GM23338 (cell line): ENCODE measurements at regions not wholly inside any gene's neighbourhood (a gene's known extent, or its start where the extent isn't known, plus 50 kb on each side); places are given as distances from the start of the nearest gene placed in this dataset.

ENCODE experiments used
- ATAC-seq: fragments of 200-7000 bp; cut with Tn5 transposase; 3 replicates; pipeline ENCODE4 v1.9.1; 2020
- DNase-seq: peaks from one replicate; pipeline ENCODE4 v3.0.0-alpha.2; 2015; ENCODE audit warnings: low spot score
- H2AFZ ChIP-seq: fragments of 200-600 bp; sonication (generic); 2 replicates; pipeline ENCODE4 v1.8.0; 2016; ENCODE audit warnings: antibody characterized with exemption, mild to moderate bottlenecking, moderate library complexity
- H3F3A ChIP-seq: fragments of 200-600 bp; sonication (generic); replicated peaks from 2 replicates; pipeline ENCODE4 v1.8.0; 2017; ENCODE audit warnings: antibody characterized with exemption, mixed run types, low read depth
- H3K27ac ChIP-seq: fragments of 200-600 bp; sonication (generic); 2 replicates; pipeline ENCODE4 v1.6.1; 2016; ENCODE audit warnings: low read depth
- H3K27me3 ChIP-seq: fragments of 200-600 bp; sonication (generic); 2 replicates; pipeline ENCODE4 v1.8.0; 2016; ENCODE audit warnings: mild to moderate bottlenecking, mixed run types, moderate library complexity; ENCODE audit not compliant: insufficient read depth
- H3K36me3 ChIP-seq: fragments of 200-600 bp; sonication (generic); 2 replicates; pipeline ENCODE4 v1.8.0; 2016; ENCODE audit warnings: mild to moderate bottlenecking; ENCODE audit not compliant: insufficient read depth
- H3K4me1 ChIP-seq: fragments of 200-600 bp; sonication (generic); 2 replicates; pipeline ENCODE4 v1.8.0; 2016; ENCODE audit warnings: mild to moderate bottlenecking, moderate library complexity; ENCODE audit not compliant: insufficient read depth
- H3K4me2 ChIP-seq: fragments of 200-600 bp; sonication (generic); 2 replicates; pipeline ENCODE4 v1.7.1; 2017; ENCODE audit warnings: mixed run types
- H3K4me3 ChIP-seq: fragments of 200-600 bp; sonication (generic); 2 replicates; pipeline ENCODE4 v1.6.1; 2016; ENCODE audit warnings: mixed run types
- H3K79me2 ChIP-seq: fragments of 200-600 bp; sonication (generic); replicated peaks from 2 replicates; pipeline ENCODE4 v1.8.0; 2017; ENCODE audit warnings: mild to moderate bottlenecking; ENCODE audit not compliant: insufficient read depth
- H3K9me2 ChIP-seq: fragments of 200-600 bp; sonication (generic); 2 replicates; pipeline ENCODE4 v1.8.0; 2017; ENCODE audit not compliant: insufficient read depth
- H4K20me1 ChIP-seq: fragments of 200-600 bp; sonication (generic); replicated peaks from 2 replicates; pipeline ENCODE4 v1.8.0; 2017; ENCODE audit warnings: mild to moderate bottlenecking; ENCODE audit not compliant: insufficient read depth
- H3K27ac Mint-ChIP-seq: 2 replicates; pipeline ENCODE4 v1.8.0; 2020; ENCODE audit warnings: inconsistent platforms, mild to moderate bottlenecking, moderate library complexity, mixed read lengths
- H3K27me3 Mint-ChIP-seq: 3 replicates; pipeline ENCODE4 v1.8.0; 2022; ENCODE audit warnings: low read depth, mild to moderate bottlenecking, moderate library complexity, mixed read lengths, inconsistent platforms; ENCODE audit not compliant: insufficient read depth, poor library complexity
- H3K36me3 Mint-ChIP-seq: 3 replicates; pipeline ENCODE4 v1.8.0; 2021; ENCODE audit warnings: low read depth, mild to moderate bottlenecking, inconsistent platforms, moderate library complexity, mixed read lengths
- H3K4me1 Mint-ChIP-seq: 3 replicates; pipeline ENCODE4 v1.8.0; 2020; ENCODE audit warnings: mild to moderate bottlenecking, inconsistent platforms, mixed read lengths
- H3K4me3 Mint-ChIP-seq: 3 replicates; pipeline ENCODE4 v1.8.0; 2021; ENCODE audit warnings: moderate library complexity, mild to moderate bottlenecking, inconsistent platforms, mixed read lengths
- H3K9me3 Mint-ChIP-seq: 3 replicates; pipeline ENCODE4 v1.8.0; 2020; ENCODE audit warnings: moderate library complexity, mild to moderate bottlenecking, inconsistent platforms, mixed read lengths
- CREB1 ChIP-seq: fragments of 250-450 bp; sonication (Bioruptor Pico); IDR thresholded peaks from 2 replicates; pipeline ENCODE4 v1.5.0; 2020; ENCODE audit warnings: low read depth, mild to moderate bottlenecking, moderate library complexity
- EZH2 ChIP-seq: fragments of 200-600 bp; sonication (generic); IDR thresholded peaks from one replicate; pipeline ENCODE4 v1.8.0; 2017; ENCODE audit warnings: antibody characterized with exemption, mild to moderate bottlenecking, low read depth; ENCODE audit not compliant: unreplicated experiment
- EZH2phosphoT487 ChIP-seq: fragments of 200-600 bp; sonication (generic); IDR thresholded peaks from one replicate; pipeline ENCODE4 v1.8.1; 2018; ENCODE audit warnings: antibody characterized with exemption; ENCODE audit not compliant: unreplicated experiment
- JUNB ChIP-seq: IDR thresholded peaks from one replicate; pipeline ENCODE4 v1.6.1; 2016; ENCODE audit warnings: antibody characterized with exemption; ENCODE audit not compliant: unreplicated experiment
- POLR2AphosphoS5 ChIP-seq: IDR thresholded peaks from 2 replicates; pipeline ENCODE4 v1.6.1; 2016; ENCODE audit warnings: antibody characterized with exemption, low read depth
- STAT1 ChIP-seq: IDR thresholded peaks from one replicate; pipeline ENCODE4 v1.6.1; 2016; ENCODE audit warnings: antibody characterized with exemption; ENCODE audit not compliant: unreplicated experiment
- ZNF114 ChIP-seq: fragments of 250-450 bp; sonication (Bioruptor Pico); IDR thresholded peaks from 2 replicates; pipeline ENCODE4 v1.5.0; 2020; ENCODE audit warnings: mild to moderate bottlenecking, moderate library complexity
- ZNF331 ChIP-seq: fragments of 250-450 bp; sonication (Bioruptor Pico); IDR thresholded peaks from 2 replicates; pipeline ENCODE4 v1.5.0; 2020; ENCODE audit warnings: low read depth, mild to moderate bottlenecking, moderate library complexity
- TF ChIP-seq, protein P1 (sequence below): IDR thresholded peaks from one replicate; pipeline ENCODE4 v1.6.1; 2018; ENCODE audit warnings: antibody characterized with exemption; ENCODE audit not compliant: unreplicated experiment
- TF ChIP-seq, protein P2 (sequence below), 2 experiments: fragments of 200-600 bp in 1 of 2; sonication (generic) in 1 of 2; conservative IDR thresholded peaks; 2 replicates each; pipeline versions ENCODE4 v1.5.1 to v1.6.1; 2016 to 2017; ENCODE audit warnings: antibody characterized with exemption in 2 of 2, low read depth in 2 of 2, mild to moderate bottlenecking in 2 of 2, moderate library complexity in 1 of 2
- TF ChIP-seq, protein P3 (sequence below): IDR thresholded peaks from 2 replicates; pipeline ENCODE4 v1.6.1; 2016; ENCODE audit warnings: antibody characterized with exemption

DNA sequence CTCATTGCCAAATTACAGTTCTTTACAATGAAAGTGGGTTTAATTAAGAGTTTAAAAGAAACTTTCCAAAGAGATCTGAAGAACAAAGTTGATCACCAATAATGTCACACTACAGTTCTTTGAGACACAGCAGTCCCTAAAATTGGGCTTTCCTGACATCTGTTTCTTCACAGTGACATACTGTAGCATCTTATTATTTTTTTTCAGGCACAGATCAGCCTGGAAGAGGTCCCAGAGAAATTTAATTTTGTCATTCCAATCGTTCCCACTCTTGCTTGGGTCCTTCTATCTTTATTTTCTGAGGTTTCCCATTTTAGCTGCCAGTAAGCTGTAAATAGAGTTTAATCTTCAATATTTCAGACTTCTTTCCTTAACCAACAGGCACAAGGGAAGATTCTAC, 143.1 kb upstream of the FRMPD4 start (continued):
- TF ChIP-seq, protein P1, sequence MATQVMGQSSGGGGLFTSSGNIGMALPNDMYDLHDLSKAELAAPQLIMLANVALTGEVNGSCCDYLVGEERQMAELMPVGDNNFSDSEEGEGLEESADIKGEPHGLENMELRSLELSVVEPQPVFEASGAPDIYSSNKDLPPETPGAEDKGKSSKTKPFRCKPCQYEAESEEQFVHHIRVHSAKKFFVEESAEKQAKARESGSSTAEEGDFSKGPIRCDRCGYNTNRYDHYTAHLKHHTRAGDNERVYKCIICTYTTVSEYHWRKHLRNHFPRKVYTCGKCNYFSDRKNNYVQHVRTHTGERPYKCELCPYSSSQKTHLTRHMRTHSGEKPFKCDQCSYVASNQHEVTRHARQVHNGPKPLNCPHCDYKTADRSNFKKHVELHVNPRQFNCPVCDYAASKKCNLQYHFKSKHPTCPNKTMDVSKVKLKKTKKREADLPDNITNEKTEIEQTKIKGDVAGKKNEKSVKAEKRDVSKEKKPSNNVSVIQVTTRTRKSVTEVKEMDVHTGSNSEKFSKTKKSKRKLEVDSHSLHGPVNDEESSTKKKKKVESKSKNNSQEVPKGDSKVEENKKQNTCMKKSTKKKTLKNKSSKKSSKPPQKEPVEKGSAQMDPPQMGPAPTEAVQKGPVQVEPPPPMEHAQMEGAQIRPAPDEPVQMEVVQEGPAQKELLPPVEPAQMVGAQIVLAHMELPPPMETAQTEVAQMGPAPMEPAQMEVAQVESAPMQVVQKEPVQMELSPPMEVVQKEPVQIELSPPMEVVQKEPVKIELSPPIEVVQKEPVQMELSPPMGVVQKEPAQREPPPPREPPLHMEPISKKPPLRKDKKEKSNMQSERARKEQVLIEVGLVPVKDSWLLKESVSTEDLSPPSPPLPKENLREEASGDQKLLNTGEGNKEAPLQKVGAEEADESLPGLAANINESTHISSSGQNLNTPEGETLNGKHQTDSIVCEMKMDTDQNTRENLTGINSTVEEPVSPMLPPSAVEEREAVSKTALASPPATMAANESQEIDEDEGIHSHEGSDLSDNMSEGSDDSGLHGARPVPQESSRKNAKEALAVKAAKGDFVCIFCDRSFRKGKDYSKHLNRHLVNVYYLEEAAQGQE = no peak

DNA sequence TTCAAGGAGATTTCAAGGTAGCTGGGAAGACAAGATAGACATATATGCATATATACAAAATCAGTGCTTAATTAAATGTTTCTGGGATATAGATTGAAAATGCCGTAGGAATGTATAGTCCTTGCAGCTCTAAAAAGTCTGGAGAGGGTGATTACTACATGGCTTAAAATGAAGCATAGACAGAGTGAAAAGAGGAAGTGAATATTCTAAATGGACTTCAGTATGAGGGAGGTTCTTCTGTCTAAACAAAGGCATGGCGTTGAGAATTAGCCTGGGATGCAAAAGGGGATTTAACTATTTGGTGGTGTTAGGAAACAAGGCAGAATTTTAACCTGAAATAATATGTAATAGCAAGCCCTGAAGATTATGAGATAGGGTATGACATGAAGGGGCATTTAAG, 141.5 kb upstream of the FRMPD4 start:
- H3K4me3 ChIP-seq = no peak overlapping the region
- no peak overlapping the region for H2AFZ ChIP-seq
- no peaks in the 10 kb centered on the region for H3K36me3 ChIP-seq
- no peak for DNase-seq
- H3K27ac ChIP-seq = no peak overlapping the region
- H3K4me1 ChIP-seq = no peaks in the 10 kb centered on the region
- H3K4me2 ChIP-seq = no peak overlapping the region
- no peak for ATAC-seq
- Mint-ChIP-seq H3K4me3 (no peak overlapping the region), H3K27ac (no peak overlapping the region), H3K4me1 (no peaks in the 10 kb centered on the region), H3K27me3 (no peaks in the 10 kb centered on the region), H3K36me3 (no peaks in the 10 kb centered on the region), H3K9me3 (no peaks in the 10 kb centered on the region)
- H3K27me3 ChIP-seq = no peaks in the 10 kb centered on the region
- TF ChIP-seq, protein P2, sequence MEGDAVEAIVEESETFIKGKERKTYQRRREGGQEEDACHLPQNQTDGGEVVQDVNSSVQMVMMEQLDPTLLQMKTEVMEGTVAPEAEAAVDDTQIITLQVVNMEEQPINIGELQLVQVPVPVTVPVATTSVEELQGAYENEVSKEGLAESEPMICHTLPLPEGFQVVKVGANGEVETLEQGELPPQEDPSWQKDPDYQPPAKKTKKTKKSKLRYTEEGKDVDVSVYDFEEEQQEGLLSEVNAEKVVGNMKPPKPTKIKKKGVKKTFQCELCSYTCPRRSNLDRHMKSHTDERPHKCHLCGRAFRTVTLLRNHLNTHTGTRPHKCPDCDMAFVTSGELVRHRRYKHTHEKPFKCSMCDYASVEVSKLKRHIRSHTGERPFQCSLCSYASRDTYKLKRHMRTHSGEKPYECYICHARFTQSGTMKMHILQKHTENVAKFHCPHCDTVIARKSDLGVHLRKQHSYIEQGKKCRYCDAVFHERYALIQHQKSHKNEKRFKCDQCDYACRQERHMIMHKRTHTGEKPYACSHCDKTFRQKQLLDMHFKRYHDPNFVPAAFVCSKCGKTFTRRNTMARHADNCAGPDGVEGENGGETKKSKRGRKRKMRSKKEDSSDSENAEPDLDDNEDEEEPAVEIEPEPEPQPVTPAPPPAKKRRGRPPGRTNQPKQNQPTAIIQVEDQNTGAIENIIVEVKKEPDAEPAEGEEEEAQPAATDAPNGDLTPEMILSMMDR (conservative IDR thresholded peaks at IDR 0.05; ENCODE audit: low read depth in 2 of 2) = no peak
- TF ChIP-seq EZH2phosphoT487 (no peak), ZNF114 (CRISPR knock-in tag) (no peak), JUNB (no peak), POLR2AphosphoS5 (no peak), CREB1 (CRISPR knock-in tag) (no peak), ZNF331 (no peak), EZH2 (no peak), STAT1 (no peak)
- TF ChIP-seq, protein P1 = no peak
- TF ChIP-seq, protein P3, sequence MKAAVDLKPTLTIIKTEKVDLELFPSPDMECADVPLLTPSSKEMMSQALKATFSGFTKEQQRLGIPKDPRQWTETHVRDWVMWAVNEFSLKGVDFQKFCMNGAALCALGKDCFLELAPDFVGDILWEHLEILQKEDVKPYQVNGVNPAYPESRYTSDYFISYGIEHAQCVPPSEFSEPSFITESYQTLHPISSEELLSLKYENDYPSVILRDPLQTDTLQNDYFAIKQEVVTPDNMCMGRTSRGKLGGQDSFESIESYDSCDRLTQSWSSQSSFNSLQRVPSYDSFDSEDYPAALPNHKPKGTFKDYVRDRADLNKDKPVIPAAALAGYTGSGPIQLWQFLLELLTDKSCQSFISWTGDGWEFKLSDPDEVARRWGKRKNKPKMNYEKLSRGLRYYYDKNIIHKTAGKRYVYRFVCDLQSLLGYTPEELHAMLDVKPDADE = no peak
- no peaks in the 10 kb centered on the region for H3K79me2 ChIP-seq
- H4K20me1 ChIP-seq = no peaks in the 10 kb centered on the region
- H3K9me2 ChIP-seq = no peaks in the 10 kb centered on the region
- no peaks in the 10 kb centered on the region for H3F3A ChIP-seq
